ENCODE measurements at regions not wholly inside any gene's neighbourhood (a gene's known extent, or its start where the extent isn't known, plus 50 kb on each side); places are given as distances from the start of the nearest gene placed in this dataset.

- TF ChIP-seq POLR2AphosphoS5 (IDR thresholded peaks at IDR 0.05) (no peak), CTCF (IDR thresholded peaks at IDR 0.05) (no peak), POLR2A (IDR thresholded peaks at IDR 0.05) (no peak)
- Histone ChIP-seq H3K4me1 (no peaks in the 10 kb centered on the region), H3K9me3 (no peaks in the 10 kb centered on the region), H3K27me3 (no peaks in the 10 kb centered on the region), H3K4me3 (no peak overlapping the region), H3K36me3 (no peaks in the 10 kb centered on the region), H3K27ac (no peak overlapping the region)
- no peak for DNase-seq (ENCODE audit: low spot score in 2 of 2)
- intact Hi-C loops (cut with DNase I; ENCODE audit: low total_unique reads), result no loop called here
Measured at GRCh38 chr3:124201786-124202185, 209.9 kb upstream of the ROPN1 start.

DNA sequence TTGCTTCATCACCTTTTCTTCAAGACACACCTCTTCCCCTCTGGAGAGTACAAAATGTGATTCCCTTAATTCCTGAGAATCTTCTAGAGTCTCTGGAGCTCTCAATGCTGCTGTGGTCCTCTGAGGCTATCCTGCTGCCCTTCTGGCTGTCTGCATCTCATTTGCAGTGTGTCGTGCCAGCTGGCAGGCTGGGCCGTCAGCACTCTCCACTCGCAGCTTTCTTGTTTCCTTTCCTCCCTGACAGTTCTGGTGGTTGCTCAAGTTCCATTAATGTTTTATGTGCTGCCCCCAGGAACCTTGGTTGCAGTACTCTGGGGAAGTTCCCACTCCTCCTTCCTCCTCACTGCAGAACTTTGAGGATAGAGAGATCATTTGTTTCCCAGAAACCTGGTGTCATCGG lies 210.8 kb upstream of the ROPN1 start:
- H3K4me1 ChIP-seq, result no peaks in the 10 kb centered on the region
- TF ChIP-seq POLR2AphosphoS5 (IDR thresholded peaks at IDR 0.05), result no peak
- no peak for TF ChIP-seq POLR2A (IDR thresholded peaks at IDR 0.05)
- TF ChIP-seq CTCF (IDR thresholded peaks at IDR 0.05), result no peak
- H3K9me3 ChIP-seq, result no peaks in the 10 kb centered on the region
- intact Hi-C loops (cut with DNase I; ENCODE audit: low total_unique reads), result no loop called here
- no peaks in the 10 kb centered on the region for H3K27me3 ChIP-seq
- H3K27ac ChIP-seq, result no peak overlapping the region
- H3K4me3 ChIP-seq, result no peak overlapping the region
- no peak for DNase-seq (ENCODE audit: low spot score in 2 of 2)
- H3K36me3 ChIP-seq, result no peaks in the 10 kb centered on the region

DNA sequence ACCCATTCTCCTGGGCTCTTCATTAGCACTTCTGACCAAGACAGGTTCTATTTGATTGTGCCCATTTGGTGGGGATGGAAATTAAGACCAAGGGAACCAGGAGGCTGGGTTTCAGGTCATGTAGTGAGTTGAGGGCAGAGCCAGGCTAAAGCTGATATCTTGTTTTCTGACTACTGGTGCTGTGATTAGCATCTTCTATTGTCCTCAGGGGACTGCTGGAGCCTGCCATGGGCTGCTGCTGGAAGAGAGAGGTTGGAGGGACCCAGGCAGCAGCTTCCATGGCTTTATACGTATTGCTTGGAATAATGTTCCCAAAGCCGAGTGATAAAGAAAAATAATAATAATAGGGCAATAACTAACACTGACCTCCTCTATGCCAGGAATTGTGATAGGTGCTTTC lies 211.4 kb upstream of the ROPN1 start:
- no peaks in the 10 kb centered on the region for H3K36me3 ChIP-seq

DNA sequence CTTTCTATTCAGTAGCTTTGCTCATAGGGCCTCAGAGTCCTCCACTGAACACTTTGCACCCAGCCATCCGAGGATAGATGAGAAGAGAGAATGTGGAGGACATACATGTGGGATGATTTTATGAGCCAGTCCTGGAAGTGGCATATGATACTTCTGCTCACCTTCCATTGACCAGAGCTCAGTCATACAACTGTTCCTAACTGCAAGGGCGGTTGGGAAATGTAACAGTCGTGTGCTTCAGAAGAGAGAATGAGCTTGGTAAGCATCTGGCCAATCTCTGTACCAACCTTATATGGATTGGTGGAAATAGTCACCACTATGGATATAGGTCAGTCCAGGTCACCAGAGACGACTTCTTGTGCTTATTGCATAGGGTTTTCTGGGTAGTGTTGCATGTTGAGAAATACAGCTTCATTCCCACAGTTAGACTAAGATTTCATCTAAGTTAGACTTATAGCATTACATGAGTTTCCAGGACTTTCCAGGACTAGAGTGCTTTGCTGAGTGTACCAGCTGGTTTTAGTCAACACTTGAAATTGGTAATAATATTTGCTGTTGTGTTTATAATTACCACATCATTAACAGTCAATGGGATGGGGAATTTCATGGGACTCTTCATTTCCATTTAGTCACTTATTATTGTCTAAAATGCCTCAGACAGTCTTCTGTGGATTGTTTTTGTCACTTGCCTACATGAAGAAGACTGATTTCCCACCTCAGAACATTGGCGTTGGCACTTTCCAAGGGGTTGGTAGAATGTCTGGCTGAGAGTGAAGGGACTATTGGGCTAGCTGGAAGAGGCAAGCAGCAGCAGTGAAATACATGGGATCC lies 214.5 kb upstream of the ROPN1 start:
- H3K9me3 ChIP-seq, result no peaks in the 10 kb centered on the region
- no peak for DNase-seq (ENCODE audit: low spot score in 2 of 2)
- no peak overlapping the region for H3K27ac ChIP-seq
- H3K4me3 ChIP-seq, result no peak overlapping the region
- no peaks in the 10 kb centered on the region for H3K36me3 ChIP-seq
- no peaks in the 10 kb centered on the region for H3K27me3 ChIP-seq
- TF ChIP-seq POLR2AphosphoS5 (IDR thresholded peaks at IDR 0.05) (no peak), CTCF (IDR thresholded peaks at IDR 0.05) (no peak), POLR2A (IDR thresholded peaks at IDR 0.05) (no peak)
- no peaks in the 10 kb centered on the region for H3K4me1 ChIP-seq
- intact Hi-C loops (cut with DNase I; ENCODE audit: low total_unique reads), result no loop called here

More for the DNA sequence above, 211.4 kb upstream of the ROPN1 start:
- intact Hi-C loops (cut with DNase I; ENCODE audit: low total_unique reads), result no loop called here
- H3K27ac ChIP-seq, result no peak overlapping the region
- no peaks in the 10 kb centered on the region for H3K27me3 ChIP-seq
- H3K4me3 ChIP-seq, result no peak overlapping the region
- H3K9me3 ChIP-seq, result no peaks in the 10 kb centered on the region
- no peak for TF ChIP-seq CTCF (IDR thresholded peaks at IDR 0.05)
- no peak for TF ChIP-seq POLR2AphosphoS5 (IDR thresholded peaks at IDR 0.05)
- TF ChIP-seq POLR2A (IDR thresholded peaks at IDR 0.05), result no peak
- no peak for DNase-seq (ENCODE audit: low spot score in 2 of 2)
- H3K4me1 ChIP-seq, result no peaks in the 10 kb centered on the region

- no peak for DNase-seq (ENCODE audit: low spot score in 2 of 2)
- H3K4me1 ChIP-seq, result no peaks in the 10 kb centered on the region
Measured at GRCh38 chr3:124207077-124207476, 215.2 kb upstream of the ROPN1 start.

More at GRCh38 chr3:124207077-124207476, 215.2 kb upstream of the ROPN1 start:
- H3K36me3 ChIP-seq, result no peaks in the 10 kb centered on the region
- no peaks in the 10 kb centered on the region for H3K27me3 ChIP-seq
- no peak for TF ChIP-seq POLR2AphosphoS5 (IDR thresholded peaks at IDR 0.05)
- no peak for TF ChIP-seq POLR2A (IDR thresholded peaks at IDR 0.05)
- no peaks in the 10 kb centered on the region for H3K9me3 ChIP-seq
- intact Hi-C loops (cut with DNase I; ENCODE audit: low total_unique reads), result no loop called here
- H3K27ac ChIP-seq, result no peak overlapping the region
- H3K4me3 ChIP-seq, result no peak overlapping the region
